ENCODE measurements at regions not wholly inside any gene's neighbourhood (a gene's known extent, or its start where the extent isn't known, plus 50 kb on each side); places are given as distances from the start of the nearest gene placed in this dataset.

GRCh38 chr9:100914266-100914665, 114.3 kb upstream of the PLPPR1 start:
- Mint-ChIP-seq H3K4me1 (no peaks in the 10 kb centered on the region), H3K9me3 (no peaks in the 10 kb centered on the region), H3K4me3 (no peak overlapping the region), H3K27ac (no peak overlapping the region), H3K36me3 (no peaks in the 10 kb centered on the region), H3K27me3 (ENCODE audit: low read depth) (peaks cover 9% of the 10 kb centered on the region)
- DNase-seq (ENCODE audit: low spot score in 2 of 2, unreplicated experiment in 2 of 2): no peak
- no peak for TF ChIP-seq CTCF (IDR thresholded peaks at IDR 0.05; ENCODE audit: unreplicated experiment)

- Mint-ChIP-seq H3K9me3 (no peaks in the 10 kb centered on the region), H3K27me3 (ENCODE audit: low read depth) (peaks cover 12% of the 10 kb centered on the region), H3K27ac (no peak overlapping the region), H3K4me3 (no peak overlapping the region), H3K4me1 (no peaks in the 10 kb centered on the region), H3K36me3 (no peaks in the 10 kb centered on the region)
- TF ChIP-seq CTCF (IDR thresholded peaks at IDR 0.05; ENCODE audit: unreplicated experiment): no peak
- no peak for DNase-seq (ENCODE audit: low spot score in 2 of 2, unreplicated experiment in 2 of 2)
Observed at GRCh38 chr9:100919506-100919905, 109.0 kb upstream of the PLPPR1 start.

- no peak overlapping the region for H3K27ac Mint-ChIP-seq
- no peaks in the 10 kb centered on the region for H3K4me1 Mint-ChIP-seq
- peaks cover 4% of the 10 kb centered on the region for H3K27me3 Mint-ChIP-seq (ENCODE audit: low read depth)
- TF ChIP-seq CTCF (IDR thresholded peaks at IDR 0.05; ENCODE audit: unreplicated experiment): no peak
- H3K9me3 Mint-ChIP-seq: no peaks in the 10 kb centered on the region
- H3K4me3 Mint-ChIP-seq: no peak overlapping the region
- H3K36me3 Mint-ChIP-seq: no peaks in the 10 kb centered on the region
- DNase-seq (ENCODE audit: low spot score in 2 of 2, unreplicated experiment in 2 of 2): no peak
Observed at GRCh38 chr9:100926366-100926765, 102.2 kb upstream of the PLPPR1 start.

GRCh38 chr9:100927763-100928162, 100.8 kb upstream of the PLPPR1 start:
- TF ChIP-seq CTCF (IDR thresholded peaks at IDR 0.05; ENCODE audit: unreplicated experiment): no peak
- H3K4me3 Mint-ChIP-seq: no peak overlapping the region
- no peaks in the 10 kb centered on the region for H3K9me3 Mint-ChIP-seq
- no peaks in the 10 kb centered on the region for H3K4me1 Mint-ChIP-seq
- H3K36me3 Mint-ChIP-seq: no peaks in the 10 kb centered on the region
- peaks cover 2% of the 10 kb centered on the region for H3K27me3 Mint-ChIP-seq (ENCODE audit: low read depth)
- H3K27ac Mint-ChIP-seq: no peak overlapping the region
- DNase-seq (ENCODE audit: low spot score in 2 of 2, unreplicated experiment in 2 of 2): no peak

GRCh38 chr9:100933656-100934055, 94.9 kb upstream of the PLPPR1 start:
- no peak for TF ChIP-seq CTCF (IDR thresholded peaks at IDR 0.05; ENCODE audit: unreplicated experiment)
- no peaks in the 10 kb centered on the region for H3K4me1 Mint-ChIP-seq
- DNase-seq (ENCODE audit: low spot score in 2 of 2, unreplicated experiment in 2 of 2): no peak
- H3K9me3 Mint-ChIP-seq: peaks cover 14% of the 10 kb centered on the region
- no peak overlapping the region for H3K27ac Mint-ChIP-seq
- no peaks in the 10 kb centered on the region for H3K36me3 Mint-ChIP-seq
- no peak overlapping the region for H3K4me3 Mint-ChIP-seq
- H3K27me3 Mint-ChIP-seq (ENCODE audit: low read depth): peaks cover 2% of the 10 kb centered on the region

GRCh38 chr9:100937382-100937781, 91.1 kb upstream of the PLPPR1 start:
- TF ChIP-seq CTCF (IDR thresholded peaks at IDR 0.05; ENCODE audit: unreplicated experiment): no peak
- Mint-ChIP-seq H3K36me3 (no peaks in the 10 kb centered on the region), H3K27ac (no peak overlapping the region), H3K4me3 (no peak overlapping the region), H3K27me3 (ENCODE audit: low read depth) (peaks cover 2% of the 10 kb centered on the region), H3K9me3 (peaks cover 14% of the 10 kb centered on the region), H3K4me1 (no peaks in the 10 kb centered on the region)
- no peak for DNase-seq (ENCODE audit: low spot score in 2 of 2, unreplicated experiment in 2 of 2)

All from mesothelial cell of epicardium (in vitro differentiated cells).